DOHH2 (cell line): ENCODE measurements at regions not wholly inside any gene's neighbourhood (a gene's known extent, or its start where the extent isn't known, plus 50 kb on each side); places are given as distances from the start of the nearest gene placed in this dataset.

Source experiments
- H3F3A ChIP-seq: fragments of 200-600 bp; sonication (generic), shearing (Covaris generic); 2 replicates; pipeline ENCODE4 v1.6.0; 2016; ENCODE audit warnings: antibody characterized with exemption, mild to moderate bottlenecking; ENCODE audit not compliant: control insufficient read depth, insufficient read depth
- H3K27ac ChIP-seq: fragments of 200-600 bp; sonication (generic); 2 replicates; pipeline ENCODE4 v1.5.1; 2014; ENCODE audit warnings: low read depth, mild to moderate bottlenecking, low read length, moderate library complexity
- H3K27me3 ChIP-seq: fragments of 200-600 bp; sonication (generic); 2 replicates; pipeline ENCODE4 v1.6.1; 2014; ENCODE audit warnings: mild to moderate bottlenecking, low read length, mixed read lengths; ENCODE audit not compliant: control insufficient read depth
- H3K36me3 ChIP-seq: fragments of 200-600 bp; sonication (generic); 2 replicates; pipeline ENCODE4 v1.6.1; 2014; ENCODE audit warnings: mild to moderate bottlenecking, low read length, moderate library complexity, mixed read lengths; ENCODE audit not compliant: control insufficient read depth
- H3K4me1 ChIP-seq: fragments of 200-600 bp; sonication (generic); 2 replicates; pipeline ENCODE4 v1.6.1; 2014; ENCODE audit warnings: mild to moderate bottlenecking, low read length, mixed read lengths; ENCODE audit not compliant: control insufficient read depth
- H3K4me2 ChIP-seq: fragments of 200-600 bp; sonication (generic); 2 replicates; pipeline ENCODE4 v1.6.0; 2014; ENCODE audit warnings: mild to moderate bottlenecking, low read length, moderate library complexity
- H3K4me3 ChIP-seq: fragments of 200-600 bp; sonication (generic); 2 replicates; pipeline ENCODE4 v1.5.1; 2014; ENCODE audit warnings: mild to moderate bottlenecking, low read length, mixed read lengths
- H3K79me2 ChIP-seq: fragments of 200-600 bp; sonication (generic); 2 replicates; pipeline ENCODE4 v1.6.1; 2014; ENCODE audit warnings: mild to moderate bottlenecking, low read length, mixed read lengths; ENCODE audit not compliant: control insufficient read depth
- H3K9me2 ChIP-seq: fragments of 200-600 bp; sonication (generic); replicated peaks from 2 replicates; pipeline ENCODE4 v1.6.1; 2014; ENCODE audit warnings: mild to moderate bottlenecking, low read length, mixed read lengths; ENCODE audit not compliant: control insufficient read depth
- H3K9me3 ChIP-seq: fragments of 200-600 bp; sonication (generic); 2 replicates; pipeline ENCODE4 v1.6.1; 2014; ENCODE audit warnings: antibody characterized with exemption, low read length, mixed read lengths; ENCODE audit not compliant: control insufficient read depth, insufficient read depth
- H4K20me1 ChIP-seq: fragments of 200-600 bp; sonication (generic); 2 replicates; pipeline ENCODE4 v1.6.0; 2014; ENCODE audit warnings: low read depth, mild to moderate bottlenecking, antibody characterized with exemption, low read length, moderate library complexity; ENCODE audit not compliant: control insufficient read depth, insufficient read depth
- EZH2phosphoT487 ChIP-seq: fragments of 200-600 bp; sonication (generic); IDR thresholded peaks from 2 replicates; pipeline ENCODE4 v1.6.1; 2017; ENCODE audit warnings: borderline replicate concordance, mild to moderate bottlenecking, antibody characterized with exemption, low read length, moderate library complexity, mixed read lengths
- TF ChIP-seq, protein P1 (sequence below): fragments of 200-600 bp; sonication (generic); IDR thresholded peaks from one replicate; pipeline ENCODE4 v1.5.1; 2014; ENCODE audit warnings: antibody characterized with exemption, mild to moderate bottlenecking, low read depth, low read length; ENCODE audit not compliant: poor library complexity, severe bottlenecking

DNA sequence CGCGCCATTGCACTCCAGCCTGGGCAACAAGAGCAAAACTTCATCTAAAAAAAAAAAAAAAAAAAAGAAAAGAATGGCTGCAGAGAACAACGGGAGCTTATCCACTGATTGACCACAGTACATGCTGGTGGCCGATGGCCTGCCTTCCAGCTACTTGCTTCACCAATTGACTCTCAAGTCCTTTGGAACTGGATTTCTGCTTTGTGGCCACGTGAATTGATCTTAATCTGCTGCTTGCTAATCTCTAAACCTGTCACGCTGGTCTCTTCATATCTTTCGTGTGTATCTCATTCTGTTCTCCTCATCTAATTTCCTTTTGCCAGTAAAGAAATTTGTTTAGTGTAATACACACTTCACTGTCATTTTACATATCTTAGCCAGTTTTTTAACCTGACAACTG lies 512.5 kb upstream of the CNTNAP5 start:
- H3K4me2 ChIP-seq: no peak overlapping the region

DNA sequence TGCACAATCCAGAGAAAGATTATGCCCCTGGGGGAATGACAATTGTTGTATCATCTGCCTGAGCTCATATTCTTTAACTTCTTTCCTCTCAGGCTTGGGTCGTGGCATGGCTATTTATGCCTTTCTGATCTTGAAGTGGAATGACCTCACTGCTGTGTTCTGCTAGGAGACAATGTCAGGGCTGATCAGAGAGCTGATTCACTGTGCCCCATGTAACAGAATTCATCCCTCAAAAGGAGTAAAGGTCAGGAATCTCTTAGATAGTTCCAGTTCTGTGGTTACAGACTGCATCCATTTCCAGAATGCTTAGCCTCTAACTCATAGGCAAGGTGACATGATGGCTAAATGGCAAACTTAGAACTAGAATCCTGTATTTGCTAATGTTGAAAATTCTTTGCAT lies 511.7 kb upstream of the CNTNAP5 start:
- Histone ChIP-seq H3K27me3 (no peaks in the 10 kb centered on the region), H3K9me2 (no peaks in the 10 kb centered on the region), H3K79me2 (no peaks in the 10 kb centered on the region), H4K20me1 (no peaks in the 10 kb centered on the region), H3K36me3 (no peaks in the 10 kb centered on the region), H3K4me3 (no peak overlapping the region), H3F3A (no peaks in the 10 kb centered on the region), H3K4me2 (no peak overlapping the region), H3K9me3 (no peaks in the 10 kb centered on the region), H3K27ac (no peak overlapping the region), H3K4me1 (no peaks in the 10 kb centered on the region)
- TF ChIP-seq EZH2phosphoT487: no peak
- TF ChIP-seq, protein P1, sequence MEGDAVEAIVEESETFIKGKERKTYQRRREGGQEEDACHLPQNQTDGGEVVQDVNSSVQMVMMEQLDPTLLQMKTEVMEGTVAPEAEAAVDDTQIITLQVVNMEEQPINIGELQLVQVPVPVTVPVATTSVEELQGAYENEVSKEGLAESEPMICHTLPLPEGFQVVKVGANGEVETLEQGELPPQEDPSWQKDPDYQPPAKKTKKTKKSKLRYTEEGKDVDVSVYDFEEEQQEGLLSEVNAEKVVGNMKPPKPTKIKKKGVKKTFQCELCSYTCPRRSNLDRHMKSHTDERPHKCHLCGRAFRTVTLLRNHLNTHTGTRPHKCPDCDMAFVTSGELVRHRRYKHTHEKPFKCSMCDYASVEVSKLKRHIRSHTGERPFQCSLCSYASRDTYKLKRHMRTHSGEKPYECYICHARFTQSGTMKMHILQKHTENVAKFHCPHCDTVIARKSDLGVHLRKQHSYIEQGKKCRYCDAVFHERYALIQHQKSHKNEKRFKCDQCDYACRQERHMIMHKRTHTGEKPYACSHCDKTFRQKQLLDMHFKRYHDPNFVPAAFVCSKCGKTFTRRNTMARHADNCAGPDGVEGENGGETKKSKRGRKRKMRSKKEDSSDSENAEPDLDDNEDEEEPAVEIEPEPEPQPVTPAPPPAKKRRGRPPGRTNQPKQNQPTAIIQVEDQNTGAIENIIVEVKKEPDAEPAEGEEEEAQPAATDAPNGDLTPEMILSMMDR: no peak

More for the DNA sequence above, 512.5 kb upstream of the CNTNAP5 start:
- Histone ChIP-seq H3K9me3 (no peaks in the 10 kb centered on the region), H3K4me1 (no peaks in the 10 kb centered on the region), H3K27ac (no peak overlapping the region), H3K9me2 (no peaks in the 10 kb centered on the region), H3K4me3 (no peak overlapping the region), H4K20me1 (no peaks in the 10 kb centered on the region), H3F3A (no peaks in the 10 kb centered on the region), H3K36me3 (no peaks in the 10 kb centered on the region), H3K27me3 (no peaks in the 10 kb centered on the region), H3K79me2 (no peaks in the 10 kb centered on the region)
- TF ChIP-seq, protein P1: no peak

GRCh38 chr2:123514613-123515207 lies 510.4 kb upstream of the CNTNAP5 start:
- H3K4me2 ChIP-seq: no peak overlapping the region
- H3K27me3 ChIP-seq: no peaks in the 10 kb centered on the region
- H3K27ac ChIP-seq: no peak overlapping the region
- H4K20me1 ChIP-seq: no peaks in the 10 kb centered on the region
- no peak for TF ChIP-seq EZH2phosphoT487
- TF ChIP-seq, protein P1: no peak
- no peaks in the 10 kb centered on the region for H3K36me3 ChIP-seq
- H3K79me2 ChIP-seq: no peaks in the 10 kb centered on the region
- H3F3A ChIP-seq: no peaks in the 10 kb centered on the region
- H3K4me1 ChIP-seq: no peaks in the 10 kb centered on the region
- no peaks in the 10 kb centered on the region for H3K9me2 ChIP-seq
- no peak overlapping the region for H3K4me3 ChIP-seq
- no peaks in the 10 kb centered on the region for H3K9me3 ChIP-seq

DNA sequence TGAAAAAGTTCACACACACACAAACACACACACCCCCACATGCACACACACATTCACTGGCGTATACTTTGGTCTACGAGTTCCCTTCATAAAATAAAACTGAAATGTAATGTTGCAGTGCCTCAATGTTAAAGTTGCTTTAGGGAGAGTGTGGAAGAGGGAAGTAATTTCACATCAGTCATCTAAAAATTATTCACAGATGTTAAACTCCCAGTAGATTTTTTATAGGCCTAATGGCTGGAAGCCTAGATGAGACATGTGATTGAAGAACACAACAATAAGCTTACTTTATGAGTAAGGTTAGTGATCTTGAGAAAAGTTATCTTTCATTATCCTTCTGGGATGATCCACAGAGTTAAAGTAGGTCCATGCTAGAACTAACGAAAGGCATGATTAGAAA lies 506.7 kb upstream of the CNTNAP5 start:
- Histone ChIP-seq H3K27me3 (no peaks in the 10 kb centered on the region), H3K4me1 (no peaks in the 10 kb centered on the region), H3K79me2 (no peaks in the 10 kb centered on the region), H3F3A (no peaks in the 10 kb centered on the region), H3K9me3 (no peaks in the 10 kb centered on the region), H3K9me2 (no peaks in the 10 kb centered on the region), H3K36me3 (no peaks in the 10 kb centered on the region), H3K27ac (no peak overlapping the region), H3K4me2 (no peak overlapping the region), H4K20me1 (no peaks in the 10 kb centered on the region), H3K4me3 (no peak overlapping the region)
- TF ChIP-seq, protein P1: no peak
- no peak for TF ChIP-seq EZH2phosphoT487
